Natural killer cell (primary cell): ENCODE measurements at regions not wholly inside any gene's neighbourhood (a gene's known extent, or its start where the extent isn't known, plus 50 kb on each side); places are given as distances from the start of the nearest gene placed in this dataset.

Experiments
- ATAC-seq, 3 donors: fragments of 150-1000 bp in 2 of 3; fragments of 200-7000 bp in 1 of 3; cut with Tn5 transposase; 1 replicate in 1 of 3; 2 replicates in 2 of 3; pipeline ENCODE4 v1.10.0; 2021; ENCODE audit warnings: mild to moderate bottlenecking in 2 of 3, moderate library complexity in 2 of 3
- DNase-seq, 2 donors: peaks; one replicate each; pipeline versions ENCODE4 v3.0.0 to v3.0.0-alpha.2; 2013 to 2021; ENCODE audit warnings: mixed read lengths in 1 of 2
- H3K27ac ChIP-seq: one replicate; pipeline ENCODE4 v1.5.1; 2013; ENCODE audit warnings: mild to moderate bottlenecking, low read length
- H3K27me3 ChIP-seq: one replicate; pipeline ENCODE4 v1.6.1; 2013; ENCODE audit warnings: low read length; ENCODE audit not compliant: control insufficient read depth, insufficient read depth
- H3K36me3 ChIP-seq: one replicate; pipeline ENCODE4 v1.6.1; 2013; ENCODE audit warnings: low read length; ENCODE audit not compliant: control insufficient read depth, insufficient read depth
- H3K4me1 ChIP-seq: one replicate; pipeline ENCODE4 v1.6.1; 2013; ENCODE audit warnings: low read length; ENCODE audit not compliant: control insufficient read depth, insufficient read depth
- H3K4me3 ChIP-seq: one replicate; pipeline ENCODE4 v1.5.1; 2013; ENCODE audit warnings: low read length
- H3K9me3 ChIP-seq: one replicate; pipeline ENCODE4 v1.6.1; 2013; ENCODE audit warnings: low read length; ENCODE audit not compliant: control insufficient read depth, insufficient read depth
- H3K27ac Mint-ChIP-seq, 2 donors: one replicate each; pipeline ENCODE4 v1.8.0; 2022; ENCODE audit warnings: mild to moderate bottlenecking in 2 of 2, mixed read lengths in 2 of 2, moderate library complexity in 1 of 2
- H3K27me3 Mint-ChIP-seq, 2 donors: one replicate each; pipeline ENCODE4 v1.8.0; 2022; ENCODE audit warnings: low read depth in 2 of 2, mixed read lengths in 2 of 2
- H3K36me3 Mint-ChIP-seq: one replicate; pipeline ENCODE4 v1.8.0; 2022; ENCODE audit warnings: mixed read lengths
- H3K4me1 Mint-ChIP-seq, 2 donors: one replicate each; pipeline ENCODE4 v1.8.0; 2022; ENCODE audit warnings: mixed read lengths in 2 of 2
- H3K4me3 Mint-ChIP-seq: one replicate; pipeline ENCODE4 v1.8.0; 2022; ENCODE audit warnings: mild to moderate bottlenecking, moderate library complexity, mixed read lengths
- H3K9me3 Mint-ChIP-seq, 2 donors: one replicate each; pipeline ENCODE4 v1.8.0; 2022; ENCODE audit warnings: mixed read lengths in 2 of 2
- CTCF ChIP-seq: fragments of 200-600 bp; IDR thresholded peaks from one replicate; pipeline ENCODE4 v1.8.0; 2022; ENCODE audit warnings: antibody characterized with exemption
- WGBS: methylation state at CpG from one replicate; pipeline ENCODE4 v1.1.7; 2013; ENCODE audit warnings: missing lambda C conversion rate; ENCODE audit not compliant: insufficient coverage; 5-methylcytosine and 5-hydroxymethylcytosine counted together
- intact Hi-C: fragments of 100-400 bp; cut with micrococcal nuclease; formaldehyde crosslinking; loops from one replicate; pipeline ENCODE4 v1.14.2; 2022

DNA sequence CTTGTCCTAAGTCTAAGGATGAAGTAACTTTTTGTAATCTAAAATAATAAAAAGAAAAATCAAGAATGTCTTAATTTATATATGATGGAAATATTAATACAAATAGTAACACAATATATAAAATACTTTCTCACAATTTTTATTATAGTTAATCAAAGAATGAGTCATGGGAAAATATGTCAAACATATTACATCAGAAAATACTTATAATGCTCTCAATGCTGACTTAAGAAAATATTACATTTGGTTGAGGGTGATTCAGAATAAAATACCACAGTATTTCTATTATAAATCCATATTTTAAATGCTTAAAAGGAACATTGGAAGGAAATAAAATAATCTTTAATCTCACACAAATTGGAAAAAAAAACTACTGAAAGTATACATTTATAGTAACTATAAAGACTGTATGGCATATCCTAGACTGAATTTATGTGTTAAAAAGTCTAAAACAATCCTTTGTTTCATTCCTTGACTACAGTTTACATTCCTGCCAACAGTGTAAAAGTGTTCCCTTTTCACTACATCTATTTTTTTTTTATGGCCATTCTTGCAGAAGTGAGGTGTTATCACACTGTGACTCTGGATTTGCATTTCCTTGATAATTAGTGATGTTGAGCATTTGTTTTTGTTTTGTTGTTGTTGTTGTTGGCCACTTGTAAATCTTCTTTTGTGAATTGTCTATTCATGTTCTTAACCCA, 1573.5 kb upstream of the ACVR2A start:
- H3K36me3 ChIP-seq = no peaks in the 10 kb centered on the region
- no peaks in the 10 kb centered on the region for H3K4me1 ChIP-seq
- no peaks in the 10 kb centered on the region for H3K36me3 Mint-ChIP-seq
- intact Hi-C loops = no loop called here
- no peaks in the 10 kb centered on the region for H3K9me3 ChIP-seq
- no peak overlapping the region for H3K27ac ChIP-seq
- H3K4me1 Mint-ChIP-seq = no peaks in the 10 kb centered on the region
- no peak for ATAC-seq
- H3K27ac Mint-ChIP-seq = no peak overlapping the region
- no peaks in the 10 kb centered on the region for H3K27me3 Mint-ChIP-seq
- TF ChIP-seq CTCF = no peak
- H3K4me3 ChIP-seq = no peak overlapping the region
- H3K4me3 Mint-ChIP-seq = no peak overlapping the region
- peaks cover 5 to 12% of the 10 kb centered on the region in 2 donors for H3K9me3 Mint-ChIP-seq
- DNase-seq = no peak
- no peaks in the 10 kb centered on the region for H3K27me3 ChIP-seq

- Histone ChIP-seq H3K4me3 (no peak overlapping the region), H3K4me1 (no peaks in the 10 kb centered on the region), H3K27me3 (no peaks in the 10 kb centered on the region), H3K27ac (no peak overlapping the region), H3K36me3 (no peaks in the 10 kb centered on the region), H3K9me3 (no peaks in the 10 kb centered on the region)
- DNase-seq (no peak), ATAC-seq (no peak)
- TF ChIP-seq CTCF = no peak
- H3K27ac Mint-ChIP-seq = no peak overlapping the region
- intact Hi-C loops = no loop called here
- peaks cover 6 to 12% of the 10 kb centered on the region in 2 donors for H3K9me3 Mint-ChIP-seq
- no peak overlapping the region for H3K4me3 Mint-ChIP-seq
- no peaks in the 10 kb centered on the region for H3K36me3 Mint-ChIP-seq
- no peaks in the 10 kb centered on the region for H3K27me3 Mint-ChIP-seq
- H3K4me1 Mint-ChIP-seq = no peaks in the 10 kb centered on the region
Measured at GRCh38 chr2:146270618-146271017, 1574.2 kb upstream of the ACVR2A start.

- Histone ChIP-seq H3K36me3 (no peaks in the 10 kb centered on the region), H3K4me1 (no peaks in the 10 kb centered on the region), H3K9me3 (no peaks in the 10 kb centered on the region), H3K4me3 (no peak overlapping the region), H3K27ac (no peak overlapping the region), H3K27me3 (no peaks in the 10 kb centered on the region)
- H3K27ac Mint-ChIP-seq = no peak overlapping the region
- TF ChIP-seq CTCF = no peak
- no peak for DNase-seq
- ATAC-seq = no peak
- H3K4me3 Mint-ChIP-seq = no peak overlapping the region
- peaks cover 8 to 10% of the 10 kb centered on the region in 2 donors for H3K9me3 Mint-ChIP-seq
- H3K4me1 Mint-ChIP-seq = no peaks in the 10 kb centered on the region
- no peaks in the 10 kb centered on the region for H3K36me3 Mint-ChIP-seq
- no peaks in the 10 kb centered on the region for H3K27me3 Mint-ChIP-seq
- intact Hi-C loops = no loop called here
Measured at GRCh38 chr2:146267093-146267492, 1577.7 kb upstream of the ACVR2A start.

GRCh38 chr2:146265656-146266055, 1579.2 kb upstream of the ACVR2A start:
- no peaks in the 10 kb centered on the region for H3K4me1 ChIP-seq
- no peak for TF ChIP-seq CTCF
- Mint-ChIP-seq H3K4me1 (no peaks in the 10 kb centered on the region), H3K27ac (no peak overlapping the region), H3K36me3 (no peaks in the 10 kb centered on the region), H3K9me3 (peaks cover 5 to 8% of the 10 kb centered on the region in 2 donors), H3K4me3 (no peak overlapping the region), H3K27me3 (no peaks in the 10 kb centered on the region)
- intact Hi-C loops = no loop called here
- WGBS = 91% methylated on average over 6 of the region's 6 CpGs
- H3K4me3 ChIP-seq = no peak overlapping the region
- no peak overlapping the region for H3K27ac ChIP-seq
- H3K9me3 ChIP-seq = no peaks in the 10 kb centered on the region
- ATAC-seq (no peak), DNase-seq (no peak)
- H3K36me3 ChIP-seq = no peaks in the 10 kb centered on the region
- H3K27me3 ChIP-seq = no peaks in the 10 kb centered on the region
